ENCODE measurements at regions not wholly inside any gene's neighbourhood (a gene's known extent, or its start where the extent isn't known, plus 50 kb on each side); places are given as distances from the start of the nearest gene placed in this dataset.
"Not testable (repeated sequence)": the region's sequence is repeated elsewhere in the genome, so short reads cannot be mapped to it uniquely, and the experiment has no call there.

DNA sequence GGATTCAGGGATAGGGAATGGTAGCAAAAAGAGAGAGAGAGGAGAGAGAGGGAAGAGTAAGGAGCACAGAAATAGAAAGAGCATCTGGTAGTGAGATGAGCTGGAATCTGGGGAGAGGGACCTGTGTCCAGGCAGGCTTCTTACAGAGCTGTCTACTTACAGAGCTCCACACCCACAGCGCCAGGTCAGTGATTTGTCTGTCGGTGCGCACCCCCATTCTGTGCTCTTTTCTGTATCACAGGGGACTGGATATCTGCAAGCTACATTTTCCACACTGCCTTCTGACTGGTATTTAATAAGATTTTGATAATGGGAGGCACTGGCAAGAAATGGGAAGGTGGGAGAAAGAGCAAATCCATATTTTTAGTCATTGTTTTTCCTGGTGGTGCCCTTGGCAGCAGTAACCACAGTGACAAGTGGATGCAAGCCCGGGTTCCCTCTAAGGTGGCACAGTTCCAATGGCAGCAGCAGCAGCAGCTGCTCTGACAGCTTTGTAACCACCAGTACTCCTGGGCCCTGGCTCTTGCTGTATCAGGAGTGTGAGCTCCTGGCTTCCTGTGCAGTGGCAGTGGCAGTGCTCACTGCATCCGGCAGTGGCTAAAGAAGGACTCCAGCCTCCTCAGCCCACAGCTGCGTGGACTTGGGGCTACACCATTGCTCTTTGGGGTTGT lies 300.5 kb downstream of the TRIML1 start:
- no peak for DNase-seq (ENCODE audit: low spot score in 2 of 2, unreplicated experiment in 2 of 2)
- Mint-ChIP-seq H3K4me1 (no peaks in the 10 kb centered on the region), H3K36me3 (no peaks in the 10 kb centered on the region), H3K4me3 (no peak overlapping the region), H3K9me3 (no peaks in the 10 kb centered on the region), H3K27me3 (ENCODE audit: low read depth) (no peaks in the 10 kb centered on the region), H3K27ac (no peak overlapping the region)
- TF ChIP-seq, protein P1, sequence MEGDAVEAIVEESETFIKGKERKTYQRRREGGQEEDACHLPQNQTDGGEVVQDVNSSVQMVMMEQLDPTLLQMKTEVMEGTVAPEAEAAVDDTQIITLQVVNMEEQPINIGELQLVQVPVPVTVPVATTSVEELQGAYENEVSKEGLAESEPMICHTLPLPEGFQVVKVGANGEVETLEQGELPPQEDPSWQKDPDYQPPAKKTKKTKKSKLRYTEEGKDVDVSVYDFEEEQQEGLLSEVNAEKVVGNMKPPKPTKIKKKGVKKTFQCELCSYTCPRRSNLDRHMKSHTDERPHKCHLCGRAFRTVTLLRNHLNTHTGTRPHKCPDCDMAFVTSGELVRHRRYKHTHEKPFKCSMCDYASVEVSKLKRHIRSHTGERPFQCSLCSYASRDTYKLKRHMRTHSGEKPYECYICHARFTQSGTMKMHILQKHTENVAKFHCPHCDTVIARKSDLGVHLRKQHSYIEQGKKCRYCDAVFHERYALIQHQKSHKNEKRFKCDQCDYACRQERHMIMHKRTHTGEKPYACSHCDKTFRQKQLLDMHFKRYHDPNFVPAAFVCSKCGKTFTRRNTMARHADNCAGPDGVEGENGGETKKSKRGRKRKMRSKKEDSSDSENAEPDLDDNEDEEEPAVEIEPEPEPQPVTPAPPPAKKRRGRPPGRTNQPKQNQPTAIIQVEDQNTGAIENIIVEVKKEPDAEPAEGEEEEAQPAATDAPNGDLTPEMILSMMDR (IDR thresholded peaks at IDR 0.05; ENCODE audit: unreplicated experiment): no peak

DNA sequence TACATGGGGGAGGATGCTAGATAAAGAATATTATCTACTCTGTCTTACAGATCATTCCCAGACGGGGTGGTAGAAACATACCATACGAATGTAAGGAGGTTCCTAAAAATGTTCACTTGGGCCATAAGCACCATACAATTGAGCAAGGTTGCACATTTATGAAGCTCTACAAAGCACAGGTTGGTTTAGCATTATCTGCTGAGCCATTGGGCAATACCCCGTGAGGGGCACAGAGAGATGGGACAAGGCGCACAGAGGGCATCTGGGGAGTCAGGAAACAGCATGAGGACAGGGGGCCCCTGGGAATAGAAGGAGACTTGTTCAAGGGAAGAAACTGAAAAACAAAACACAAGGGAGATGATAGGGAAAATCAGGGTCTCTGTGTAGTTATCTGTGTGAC lies 305.3 kb downstream of the TRIML1 start:
- H3K9me3 Mint-ChIP-seq: no peaks in the 10 kb centered on the region
- TF ChIP-seq, protein P1 (IDR thresholded peaks at IDR 0.05; ENCODE audit: unreplicated experiment): no peak
- no peaks in the 10 kb centered on the region for H3K27me3 Mint-ChIP-seq (ENCODE audit: low read depth)

DNA sequence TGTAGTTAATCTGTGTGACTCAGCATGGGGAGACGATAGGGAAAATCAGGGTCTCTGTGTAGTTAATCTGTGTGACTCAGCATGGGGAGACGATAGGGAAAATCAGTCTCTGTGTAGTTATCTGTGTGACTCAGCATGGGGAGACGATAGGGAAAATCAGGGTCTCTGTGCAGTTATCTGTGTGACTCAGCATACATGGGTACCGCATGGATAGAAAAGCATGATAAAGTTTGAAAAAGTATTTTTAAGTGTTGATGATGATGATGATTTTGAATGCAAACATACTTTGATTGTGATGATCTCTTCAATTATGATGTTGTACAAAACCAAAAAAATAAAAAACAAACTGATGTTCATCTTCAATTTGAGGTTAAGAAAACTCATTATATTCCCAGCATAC lies 309.8 kb downstream of the TRIML1 start:
- DNase-seq (ENCODE audit: low spot score in 2 of 2, unreplicated experiment in 2 of 2); H3K9me3 Mint-ChIP-seq; H3K4me3 Mint-ChIP-seq; H3K36me3 Mint-ChIP-seq; H3K27me3 Mint-ChIP-seq (ENCODE audit: low read depth); H3K27ac Mint-ChIP-seq: not testable (repeated sequence)
- H3K4me1 Mint-ChIP-seq: peaks cover 17% of the 10 kb centered on the region

More for the DNA sequence above, 305.3 kb downstream of the TRIML1 start:
- no peaks in the 10 kb centered on the region for H3K4me1 Mint-ChIP-seq
- H3K4me3 Mint-ChIP-seq: no peak overlapping the region
- H3K36me3 Mint-ChIP-seq: no peaks in the 10 kb centered on the region
- no peak for DNase-seq (ENCODE audit: low spot score in 2 of 2, unreplicated experiment in 2 of 2)
- no peak overlapping the region for H3K27ac Mint-ChIP-seq

DNA sequence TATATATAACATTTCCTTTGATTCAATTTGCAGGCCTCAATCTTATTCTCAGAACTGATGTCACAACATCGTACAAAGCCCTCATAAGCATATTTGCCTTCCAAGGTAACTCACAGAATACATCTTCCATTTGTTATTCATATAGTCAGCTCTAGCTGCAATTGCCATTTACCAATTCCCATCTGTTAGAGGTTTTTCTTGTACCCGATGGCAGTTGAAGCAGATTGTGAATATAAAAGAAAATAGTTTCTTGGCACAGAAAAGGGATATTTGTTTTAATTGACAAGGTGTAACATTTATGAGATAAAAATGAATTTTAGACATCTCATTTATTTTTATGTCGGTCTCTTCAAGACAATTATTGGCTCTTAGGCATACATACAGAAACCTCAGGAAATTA lies 311.3 kb downstream of the TRIML1 start:
- H3K9me3 Mint-ChIP-seq: no peaks in the 10 kb centered on the region
- no peak overlapping the region for H3K4me3 Mint-ChIP-seq
- H3K27me3 Mint-ChIP-seq (ENCODE audit: low read depth): no peaks in the 10 kb centered on the region
- no peaks in the 10 kb centered on the region for H3K36me3 Mint-ChIP-seq
- no peak overlapping the region for H3K27ac Mint-ChIP-seq
- TF ChIP-seq, protein P1 (IDR thresholded peaks at IDR 0.05; ENCODE audit: unreplicated experiment): no peak
- H3K4me1 Mint-ChIP-seq: peaks cover 17% of the 10 kb centered on the region
- no peak for DNase-seq (ENCODE audit: low spot score in 2 of 2, unreplicated experiment in 2 of 2)

DNA sequence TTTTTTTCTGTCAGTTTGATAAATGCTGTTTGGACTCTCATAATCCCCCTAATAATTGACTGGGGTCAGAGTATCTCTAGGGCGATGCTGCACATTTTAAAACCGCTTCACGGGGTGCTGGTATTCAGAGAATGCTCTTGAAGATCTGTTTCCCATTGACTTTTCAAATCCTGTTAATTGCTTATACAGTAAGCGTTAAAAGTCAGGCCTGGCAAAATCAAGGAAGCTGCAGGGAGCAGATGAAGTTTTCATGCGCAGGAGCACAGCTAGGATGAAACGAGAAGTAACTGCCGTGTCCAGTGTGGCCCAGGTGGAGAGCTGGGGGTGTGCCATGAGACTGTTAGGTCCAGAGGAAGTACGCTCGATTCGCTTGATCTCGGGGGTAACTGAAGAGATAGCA lies 312.9 kb downstream of the TRIML1 start:
- H3K4me3 Mint-ChIP-seq: no peak overlapping the region
- H3K9me3 Mint-ChIP-seq: no peaks in the 10 kb centered on the region
- H3K27ac Mint-ChIP-seq: no peak overlapping the region
- no peak for DNase-seq (ENCODE audit: low spot score in 2 of 2, unreplicated experiment in 2 of 2)
- TF ChIP-seq, protein P1 (IDR thresholded peaks at IDR 0.05; ENCODE audit: unreplicated experiment): no peak
- no peaks in the 10 kb centered on the region for H3K27me3 Mint-ChIP-seq (ENCODE audit: low read depth)
- H3K36me3 Mint-ChIP-seq: no peaks in the 10 kb centered on the region
- H3K4me1 Mint-ChIP-seq: peaks cover 17% of the 10 kb centered on the region

DNA sequence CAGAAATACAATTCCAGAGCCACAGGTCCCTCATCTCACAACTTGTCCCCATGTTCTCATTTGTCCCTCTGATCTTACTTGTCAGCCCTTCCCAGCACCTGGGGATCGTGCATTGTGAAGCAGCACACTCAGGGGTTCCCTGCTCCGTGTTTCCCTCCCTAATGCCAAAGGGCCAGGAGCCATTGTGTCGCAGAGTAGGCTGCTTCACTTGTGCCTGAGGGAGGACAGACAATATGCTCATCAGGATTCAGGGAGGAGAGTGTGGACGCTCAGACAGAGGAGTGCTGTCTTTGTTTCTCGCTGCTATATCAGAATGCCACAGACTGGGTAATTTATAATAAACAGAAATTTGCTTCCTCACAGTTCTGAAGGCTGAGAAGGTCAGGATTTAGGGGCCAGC lies 315.3 kb downstream of the TRIML1 start:
- DNase-seq (ENCODE audit: low spot score in 2 of 2, unreplicated experiment in 2 of 2): no peak
- H3K36me3 Mint-ChIP-seq: no peaks in the 10 kb centered on the region
- H3K27ac Mint-ChIP-seq: no peak overlapping the region
- H3K27me3 Mint-ChIP-seq (ENCODE audit: low read depth): no peaks in the 10 kb centered on the region
- no peaks in the 10 kb centered on the region for H3K9me3 Mint-ChIP-seq
- TF ChIP-seq, protein P1 (IDR thresholded peaks at IDR 0.05; ENCODE audit: unreplicated experiment): no peak
- H3K4me1 Mint-ChIP-seq: peaks cover 17% of the 10 kb centered on the region
- H3K4me3 Mint-ChIP-seq: no peak overlapping the region
